Activated naive CD4-positive, alpha-beta T cell treated with anti-CD3 and anti-CD28 coated beads, Interleukin-2, amount 50 U/mL, for 72 hours (primary cell): ENCODE measurements at regions not wholly inside any gene's neighbourhood (a gene's known extent, or its start where the extent isn't known, plus 50 kb on each side); places are given as distances from the start of the nearest gene placed in this dataset.

Experiments
- ATAC-seq, 2 donors: fragments of 150-1000 bp; cut with Tn5 transposase; 2 replicates each; pipeline ENCODE4 v1.10.0; 2021; ENCODE audit warnings: mild to moderate bottlenecking in 2 of 2, moderate library complexity in 2 of 2
- DNase-seq, 2 donors: peaks; one replicate each; pipeline ENCODE4 v3.0.0; 2021 to 2022; ENCODE audit warnings: low spot score in 2 of 2
- H3K27ac Mint-ChIP-seq, 2 donors: one replicate each; pipeline ENCODE4 v1.8.0; 2022; ENCODE audit warnings: mild to moderate bottlenecking in 2 of 2, mixed read lengths in 2 of 2
- H3K36me3 Mint-ChIP-seq, 2 donors: one replicate each; pipeline ENCODE4 v1.8.0; 2022; ENCODE audit warnings: mixed read lengths in 2 of 2
- H3K9me3 Mint-ChIP-seq, 2 donors: one replicate each; pipeline ENCODE4 v1.8.0; 2022; ENCODE audit warnings: mixed read lengths in 2 of 2

DNA sequence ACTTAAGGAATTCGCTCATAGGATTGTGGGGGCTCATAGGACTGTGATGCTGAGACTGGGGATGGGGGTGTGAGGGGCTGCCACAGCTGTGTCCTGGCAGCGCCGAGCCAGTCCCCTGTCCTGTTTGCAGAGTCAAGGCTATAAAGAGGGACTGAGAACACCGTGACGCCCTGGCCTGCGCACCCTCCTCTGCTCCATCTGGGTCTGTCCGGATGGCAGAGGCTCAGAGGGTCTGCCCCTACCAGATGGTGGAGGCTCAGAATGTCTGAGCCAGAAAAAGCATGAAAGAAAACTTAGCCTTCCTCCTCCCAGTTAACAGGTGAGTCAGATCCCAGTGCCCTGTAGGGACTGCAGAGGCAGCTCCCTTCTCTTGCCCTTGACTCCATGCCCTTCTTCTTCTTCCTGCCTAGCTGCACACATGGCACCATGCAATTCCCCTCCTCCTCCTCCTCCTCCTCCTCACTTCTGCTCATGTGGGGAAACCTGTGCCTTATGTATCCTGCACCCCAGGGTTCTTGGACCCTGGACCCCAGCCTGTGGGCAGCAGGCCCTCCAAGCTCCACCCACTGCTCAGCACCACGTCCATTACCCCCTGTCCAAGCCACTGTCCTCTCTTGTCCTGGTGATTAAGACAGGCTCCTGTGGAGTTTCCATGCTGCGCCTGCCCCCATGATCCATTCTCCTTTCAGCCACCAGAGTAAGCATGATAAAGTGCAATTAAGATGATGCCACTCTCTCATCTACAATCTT is 410.0 kb upstream of the SULF2 start:
- no peaks in the 10 kb centered on the region for H3K9me3 Mint-ChIP-seq
- DNase-seq: no peak
- H3K36me3 Mint-ChIP-seq: no peaks in the 10 kb centered on the region
- peak overlapping the region in 1 of 2 donors; percentile 70 for H3K27ac Mint-ChIP-seq
- ATAC-seq: no peak

GRCh38 chr20:48194583-48194982 is 409.3 kb upstream of the SULF2 start:
- DNase-seq (no peak), ATAC-seq (no peak)
- no peaks in the 10 kb centered on the region for H3K9me3 Mint-ChIP-seq
- no peak overlapping the region for H3K27ac Mint-ChIP-seq
- H3K36me3 Mint-ChIP-seq: no peaks in the 10 kb centered on the region

DNA sequence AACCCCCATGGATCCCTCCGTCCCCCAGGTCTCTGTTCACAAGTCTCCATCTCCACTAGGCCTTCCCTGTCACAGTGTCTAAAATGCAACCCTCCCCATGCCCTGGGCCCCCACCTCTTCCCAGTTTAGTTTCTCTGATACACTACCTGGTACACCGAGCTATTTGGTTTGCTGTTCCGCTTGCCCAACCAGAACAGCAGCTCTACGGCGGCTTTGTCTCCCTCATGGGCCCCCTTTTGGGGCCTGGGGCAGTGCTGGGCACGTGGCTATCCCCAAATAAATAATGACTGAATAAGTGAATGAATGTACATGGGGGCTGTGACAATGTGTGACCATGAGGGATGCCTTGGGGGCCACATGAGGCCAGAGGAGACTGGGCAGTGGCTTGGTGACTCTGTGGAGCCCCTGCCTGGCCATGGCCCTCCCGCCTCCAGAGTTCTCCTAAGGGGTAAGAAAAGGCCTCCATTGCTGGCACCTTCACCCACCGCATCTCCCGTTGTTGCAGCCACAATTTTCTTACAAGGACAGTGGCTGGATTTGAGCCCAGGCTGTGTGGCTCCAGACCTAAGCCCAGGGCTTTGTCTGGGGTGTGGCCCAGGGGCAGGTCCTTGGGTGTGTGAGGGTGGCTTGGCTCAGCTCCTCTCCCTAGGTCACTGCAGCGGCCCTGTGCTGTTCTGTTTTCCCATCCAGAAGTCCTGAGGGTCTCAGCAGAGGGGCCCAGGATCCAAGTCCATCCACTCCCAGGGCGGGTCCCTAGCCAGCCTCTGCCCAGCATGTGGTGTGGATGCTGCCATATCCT is 408.5 kb upstream of the SULF2 start:
- no peaks in the 10 kb centered on the region for H3K9me3 Mint-ChIP-seq
- H3K36me3 Mint-ChIP-seq: no peaks in the 10 kb centered on the region
- no peak for ATAC-seq
- no peak for DNase-seq
- H3K27ac Mint-ChIP-seq: no peak overlapping the region

GRCh38 chr20:48192109-48192508 is 406.8 kb upstream of the SULF2 start:
- DNase-seq: no peak
- Mint-ChIP-seq H3K9me3 (no peaks in the 10 kb centered on the region), H3K36me3 (no peaks in the 10 kb centered on the region), H3K27ac (no peak overlapping the region)
- ATAC-seq: no peak

- ATAC-seq: no peak
- no peaks in the 10 kb centered on the region for H3K9me3 Mint-ChIP-seq
- no peaks in the 10 kb centered on the region for H3K36me3 Mint-ChIP-seq
- no peak for DNase-seq
- H3K27ac Mint-ChIP-seq: no peak overlapping the region
These were observed 405.9 kb upstream of the SULF2 start for GRCh38 chr20:48191200-48191599.

DNA sequence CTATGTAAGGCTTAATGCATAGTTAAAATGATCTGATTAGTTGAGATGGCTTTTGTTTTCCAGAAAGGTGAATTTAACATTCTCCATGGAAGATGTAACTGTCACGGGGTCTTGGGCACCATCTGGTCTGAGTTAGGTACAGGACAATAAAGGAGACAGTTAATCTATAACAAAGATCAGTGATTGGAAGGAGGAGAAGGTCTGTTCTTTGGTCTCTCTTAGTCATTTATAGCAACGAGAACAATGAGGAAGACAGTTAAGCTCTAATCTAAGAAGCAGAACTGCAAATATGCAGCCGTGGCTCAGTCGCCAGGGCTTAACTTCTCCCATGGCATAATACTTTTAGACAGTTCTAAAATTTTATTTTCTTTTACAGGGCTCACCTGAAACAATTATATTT is 405.5 kb upstream of the SULF2 start:
- no peak for ATAC-seq
- DNase-seq: no peak
- Mint-ChIP-seq H3K9me3 (no peaks in the 10 kb centered on the region), H3K36me3 (no peaks in the 10 kb centered on the region), H3K27ac (no peak overlapping the region)

GRCh38 chr20:48189181-48189580 is 403.9 kb upstream of the SULF2 start:
- Mint-ChIP-seq H3K27ac (no peak overlapping the region), H3K36me3 (no peaks in the 10 kb centered on the region), H3K9me3 (no peaks in the 10 kb centered on the region)
- DNase-seq: no peak
- ATAC-seq: no peak

DNA sequence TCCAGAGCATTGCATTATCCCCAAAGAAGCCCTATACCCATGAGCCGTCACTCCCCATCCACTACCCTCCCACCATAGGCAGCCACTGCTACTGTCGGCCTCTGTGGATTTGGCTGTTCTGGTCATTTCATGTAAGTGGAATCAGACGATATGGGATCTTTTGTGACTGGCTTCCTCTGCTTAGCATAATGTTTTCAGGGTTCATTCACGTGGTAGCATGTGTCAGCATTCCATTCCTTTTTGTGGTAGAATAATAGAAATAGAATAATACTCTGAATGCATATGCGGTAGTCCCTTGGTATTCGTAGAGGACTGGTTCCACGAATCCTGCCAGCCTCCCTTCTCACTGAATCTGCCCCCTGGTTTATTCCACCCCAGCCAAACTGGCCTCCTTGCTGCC is 402.6 kb upstream of the SULF2 start:
- DNase-seq (no peak), ATAC-seq (no peak)
- no peak overlapping the region for H3K27ac Mint-ChIP-seq
- H3K36me3 Mint-ChIP-seq: no peaks in the 10 kb centered on the region
- H3K9me3 Mint-ChIP-seq: no peaks in the 10 kb centered on the region

GRCh38 chr20:48186915-48187314 is 401.6 kb upstream of the SULF2 start:
- H3K27ac Mint-ChIP-seq: peak overlapping the region in 1 of 2 donors; percentile 62
- no peaks in the 10 kb centered on the region for H3K9me3 Mint-ChIP-seq
- ATAC-seq: no peak
- DNase-seq: no peak
- H3K36me3 Mint-ChIP-seq: no peaks in the 10 kb centered on the region

DNA sequence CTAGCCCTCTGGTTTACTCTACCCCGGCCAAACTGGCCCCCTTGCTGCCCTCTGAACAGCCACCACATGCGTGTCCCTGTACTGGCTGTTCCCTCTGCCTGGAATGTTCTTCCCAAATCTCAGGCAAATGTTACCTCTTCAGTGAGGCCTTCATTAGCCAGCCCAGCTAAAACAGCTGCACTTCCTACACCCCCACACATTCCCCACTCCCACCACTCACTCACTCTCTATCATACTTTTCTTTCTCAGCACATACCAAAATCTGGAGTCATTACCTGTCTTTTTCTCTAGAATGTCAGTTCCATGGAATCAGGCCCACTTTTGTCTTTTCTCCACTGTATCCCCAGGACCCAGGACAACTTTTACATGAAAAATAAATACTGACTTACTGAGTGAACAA is 401.2 kb upstream of the SULF2 start:
- ATAC-seq (no peak), DNase-seq (no peak)
- H3K9me3 Mint-ChIP-seq: no peaks in the 10 kb centered on the region
- no peak overlapping the region for H3K27ac Mint-ChIP-seq
- H3K36me3 Mint-ChIP-seq: no peaks in the 10 kb centered on the region

DNA sequence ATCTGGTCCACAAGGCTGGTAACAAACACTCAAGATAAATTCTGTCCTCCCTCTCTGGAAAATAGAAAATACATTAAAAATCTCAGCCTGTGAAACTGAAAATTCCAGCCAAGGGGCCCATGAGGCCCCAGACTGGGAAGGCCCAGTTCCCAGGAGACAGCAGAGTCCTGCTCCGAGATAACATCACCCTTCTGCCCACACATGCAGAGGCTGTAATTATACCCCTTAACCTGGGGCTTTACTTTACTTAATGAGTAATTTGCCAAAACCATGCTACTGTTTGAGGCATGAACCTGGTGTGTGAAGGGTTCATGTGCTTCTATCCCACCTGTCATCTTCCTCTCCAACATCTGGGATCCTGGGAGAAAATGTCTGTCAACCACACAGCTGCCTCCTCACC is 398.9 kb upstream of the SULF2 start:
- Mint-ChIP-seq H3K36me3 (no peaks in the 10 kb centered on the region), H3K9me3 (no peaks in the 10 kb centered on the region), H3K27ac (no peak overlapping the region)
- ATAC-seq (no peak), DNase-seq (no peak)

DNA sequence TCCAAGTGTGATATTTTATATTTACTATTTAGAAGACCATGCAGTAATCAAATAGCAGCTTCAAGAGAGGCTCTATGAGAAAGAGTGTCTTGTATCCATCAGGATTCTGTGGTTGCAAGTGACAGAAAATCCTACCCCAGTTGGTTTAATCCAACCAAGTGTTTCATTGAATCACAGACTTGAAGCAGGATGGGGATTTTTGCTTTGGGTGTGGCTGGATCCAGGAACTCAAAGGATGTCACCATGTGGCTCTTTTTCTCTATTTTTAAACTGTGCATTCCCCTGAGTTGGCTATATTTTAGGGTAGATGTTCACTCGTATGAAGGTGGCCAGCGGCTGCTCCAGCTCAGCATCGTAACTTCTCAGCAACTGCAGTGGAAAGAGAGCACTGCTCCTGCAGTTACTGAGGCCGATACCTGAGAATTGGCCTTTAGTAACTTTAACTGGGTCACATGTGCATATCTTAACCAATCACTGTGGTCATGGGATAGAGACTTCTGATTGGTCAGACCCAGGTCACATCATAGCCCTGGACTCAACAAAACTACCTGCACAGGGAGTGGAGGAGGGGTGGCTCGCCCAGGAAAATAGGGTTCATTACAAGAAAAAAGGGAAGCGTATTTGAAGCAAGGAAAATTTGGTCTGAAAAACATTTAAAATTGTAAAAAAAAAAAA is 396.1 kb upstream of the SULF2 start:
- no peaks in the 10 kb centered on the region for H3K9me3 Mint-ChIP-seq
- H3K36me3 Mint-ChIP-seq: no peaks in the 10 kb centered on the region
- ATAC-seq (no peak), DNase-seq (no peak)
- H3K27ac Mint-ChIP-seq: no peak overlapping the region

- Mint-ChIP-seq H3K27ac (no peak overlapping the region), H3K36me3 (no peaks in the 10 kb centered on the region), H3K9me3 (no peaks in the 10 kb centered on the region)
- DNase-seq (no peak), ATAC-seq (no peak)
These were observed 395.3 kb upstream of the SULF2 start for GRCh38 chr20:48180618-48181017.

- ATAC-seq (no peak), DNase-seq (no peak)
- Mint-ChIP-seq H3K9me3 (no peaks in the 10 kb centered on the region), H3K27ac (no peak overlapping the region), H3K36me3 (no peaks in the 10 kb centered on the region)
These were observed 394.7 kb upstream of the SULF2 start for GRCh38 chr20:48180024-48180423.

GRCh38 chr20:48178633-48179032 is 393.4 kb upstream of the SULF2 start:
- ATAC-seq (no peak), DNase-seq (no peak)
- Mint-ChIP-seq H3K27ac (peak overlapping the region in 1 of 2 donors; percentile 41), H3K9me3 (no peaks in the 10 kb centered on the region), H3K36me3 (no peaks in the 10 kb centered on the region)

- H3K9me3 Mint-ChIP-seq: no peaks in the 10 kb centered on the region
- H3K27ac Mint-ChIP-seq: no peak overlapping the region
- ATAC-seq (no peak), DNase-seq (no peak)
- H3K36me3 Mint-ChIP-seq: no peaks in the 10 kb centered on the region
These were observed 391.8 kb upstream of the SULF2 start for GRCh38 chr20:48177058-48177457.

DNA sequence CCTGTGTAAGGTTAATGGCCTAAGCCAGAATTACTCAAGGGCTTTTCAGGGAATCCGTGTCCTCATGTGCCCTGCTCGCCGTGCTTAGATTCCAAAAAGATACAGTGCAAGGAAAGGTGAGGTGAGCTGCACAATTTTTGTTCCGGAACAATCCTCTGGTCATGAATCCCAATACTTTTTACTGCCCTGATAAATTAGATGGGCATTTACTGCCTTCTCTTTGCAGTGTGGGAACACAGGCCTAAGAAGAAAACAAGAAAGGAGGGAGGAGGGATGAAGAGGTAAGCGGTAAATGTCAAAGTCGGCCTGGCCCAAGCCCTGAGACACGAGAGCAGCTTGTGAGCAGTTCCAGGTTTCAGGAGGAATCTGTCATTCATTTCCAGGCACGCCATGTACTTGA is 390.9 kb upstream of the SULF2 start:
- Mint-ChIP-seq H3K27ac (no peak overlapping the region), H3K36me3 (no peaks in the 10 kb centered on the region), H3K9me3 (no peaks in the 10 kb centered on the region)
- ATAC-seq (no peak), DNase-seq (no peak)
